GM21367 (cell line): ENCODE measurements at regions not wholly inside any gene's neighbourhood (a gene's known extent, or its start where the extent isn't known, plus 50 kb on each side); places are given as distances from the start of the nearest gene placed in this dataset.

Experiments
- ATAC-seq: cut with Tn5 transposase; IDR thresholded peaks from one replicate; pipeline ENCODE4 v1.9.1; 2021; ENCODE audit not compliant: unreplicated experiment

GRCh38 chr7:12882710-12883109 is 195.3 kb downstream of the ARL4A start:
- ATAC-seq: no peak

- no peak for ATAC-seq
Measured at GRCh38 chr7:12884033-12884432, 196.6 kb downstream of the ARL4A start.

- ATAC-seq: no peak
Measured at GRCh38 chr7:12884856-12885440, 197.5 kb downstream of the ARL4A start.

DNA sequence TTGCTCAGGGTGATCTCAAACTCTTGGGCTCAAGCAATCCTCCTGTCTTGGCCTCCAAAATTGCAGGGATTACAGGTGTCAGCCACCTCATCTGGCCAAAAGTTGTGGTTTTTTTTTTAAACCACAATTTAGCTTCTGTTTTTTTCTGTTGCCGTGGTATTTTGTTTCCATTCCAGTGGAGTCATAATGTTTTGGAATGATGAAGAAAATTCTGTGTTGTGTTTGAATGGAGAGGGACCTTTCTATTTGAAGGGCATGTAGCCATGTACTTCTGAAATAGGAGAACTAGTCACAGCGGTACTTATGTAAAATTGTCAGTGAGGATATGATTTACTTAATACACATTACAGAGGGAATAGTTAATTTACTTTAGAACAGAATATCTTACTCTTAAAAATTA is 201.3 kb downstream of the ARL4A start:
- no peak for ATAC-seq

DNA sequence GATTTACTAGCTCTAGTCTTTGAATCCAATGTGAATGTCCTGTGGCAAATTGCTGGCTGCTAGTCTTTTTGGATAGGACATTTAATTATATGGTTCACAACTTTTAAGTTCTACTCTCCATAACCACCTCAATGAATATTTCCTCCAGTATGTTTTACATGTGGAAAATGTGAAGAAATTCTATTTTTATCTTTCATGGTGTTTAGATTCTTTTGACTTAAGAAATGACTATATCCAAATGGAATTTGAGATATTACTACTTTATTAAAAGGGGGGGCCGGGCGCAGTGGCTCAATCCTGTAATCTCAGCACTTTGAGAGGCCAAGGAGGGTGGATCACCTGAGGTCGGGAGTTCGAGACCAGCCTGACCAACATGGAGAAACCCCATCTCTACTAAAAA is 202.0 kb downstream of the ARL4A start:
- no peak for ATAC-seq

DNA sequence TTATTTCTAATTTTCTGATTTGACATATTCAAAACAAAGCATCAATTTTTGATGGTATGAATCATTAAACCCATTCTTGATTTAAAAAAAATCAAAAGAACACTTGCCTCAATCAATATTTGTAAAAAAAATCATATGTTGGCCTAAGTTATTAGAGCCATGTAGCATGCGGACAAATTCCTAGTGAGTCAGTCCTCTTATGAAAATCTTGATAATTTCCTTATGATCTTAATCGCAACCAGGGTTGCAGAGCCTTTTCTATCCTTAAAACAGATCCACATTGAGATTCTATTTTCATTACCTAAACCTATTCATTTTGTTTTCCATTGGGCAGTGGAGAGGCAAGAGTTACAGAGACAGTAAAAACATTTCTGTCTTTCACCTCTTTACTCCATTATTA is 203.2 kb downstream of the ARL4A start:
- ATAC-seq: no peak

- ATAC-seq: no peak
Measured at GRCh38 chr7:12893292-12893691, 205.9 kb downstream of the ARL4A start.

GRCh38 chr7:12895296-12895695 is 207.9 kb downstream of the ARL4A start:
- ATAC-seq: no peak

GRCh38 chr7:12896316-12896715 is 208.9 kb downstream of the ARL4A start:
- ATAC-seq: no peak

DNA sequence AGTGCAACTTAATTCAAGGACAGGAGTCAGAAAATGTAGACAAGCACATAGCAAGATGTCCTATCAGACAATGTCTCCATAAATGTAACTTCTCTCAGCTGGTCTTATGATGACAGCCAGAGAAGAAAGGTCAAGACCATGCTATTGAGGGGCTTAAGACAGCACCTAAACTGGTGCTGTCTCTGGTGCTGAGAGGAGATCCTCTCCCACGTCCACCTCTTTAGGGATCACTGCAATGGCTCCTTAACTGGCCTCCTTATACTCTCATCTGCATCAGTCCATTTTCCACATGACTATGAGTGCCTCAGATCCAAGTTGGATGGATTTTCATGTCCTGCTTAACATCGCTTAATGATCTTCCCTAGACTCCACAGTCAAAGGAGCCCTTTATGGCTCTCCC is 210.6 kb downstream of the ARL4A start:
- no peak for ATAC-seq

- ATAC-seq: no peak
Measured at GRCh38 chr7:12898620-12899019, 211.2 kb downstream of the ARL4A start.

- no peak for ATAC-seq
Measured at GRCh38 chr7:12905671-12906070, 218.2 kb downstream of the ARL4A start.

DNA sequence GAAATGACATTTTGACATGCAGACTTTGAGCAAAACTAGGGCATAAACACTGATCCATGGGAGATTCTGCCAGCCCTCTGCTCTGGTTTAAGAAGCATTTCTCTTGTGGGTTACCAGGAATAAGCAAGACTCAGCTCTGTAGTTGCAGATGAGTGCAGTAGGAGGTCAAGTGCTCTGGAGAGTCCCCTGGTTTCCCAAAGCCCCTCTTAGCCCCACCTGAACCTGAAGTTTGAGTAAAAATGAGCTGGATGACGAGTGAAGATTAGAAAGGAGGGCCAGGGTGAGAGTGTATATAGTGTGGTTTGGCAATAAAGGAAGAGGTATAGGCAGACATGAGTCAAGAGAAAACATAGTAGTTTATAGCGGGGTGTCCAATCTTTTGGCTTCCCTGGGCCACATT is 220.3 kb downstream of the ARL4A start:
- no peak for ATAC-seq

GRCh38 chr7:12909483-12909882 is 222.1 kb downstream of the ARL4A start:
- ATAC-seq: no peak

DNA sequence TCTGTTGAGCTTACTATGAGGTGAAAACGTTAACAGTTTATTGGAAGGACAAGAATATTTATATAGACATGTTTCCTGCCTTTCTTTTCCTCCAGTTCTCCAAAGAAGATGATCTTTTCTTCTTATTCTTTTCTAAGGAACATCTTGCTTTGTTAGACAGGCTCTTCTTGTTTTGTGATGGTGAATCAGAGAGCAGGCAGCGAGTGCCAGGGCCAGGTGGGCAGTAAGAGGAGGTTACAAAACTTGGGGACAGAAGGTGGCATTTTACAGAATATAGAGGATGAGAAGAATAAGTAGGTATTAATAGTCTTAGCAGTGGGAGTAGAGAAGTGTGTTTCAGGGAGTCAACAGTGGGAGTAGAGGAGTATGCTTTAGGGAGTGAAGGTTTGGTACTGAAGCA is 223.6 kb downstream of the ARL4A start:
- no peak for ATAC-seq

GRCh38 chr7:12913002-12913401 is 225.6 kb downstream of the ARL4A start:
- no peak for ATAC-seq

DNA sequence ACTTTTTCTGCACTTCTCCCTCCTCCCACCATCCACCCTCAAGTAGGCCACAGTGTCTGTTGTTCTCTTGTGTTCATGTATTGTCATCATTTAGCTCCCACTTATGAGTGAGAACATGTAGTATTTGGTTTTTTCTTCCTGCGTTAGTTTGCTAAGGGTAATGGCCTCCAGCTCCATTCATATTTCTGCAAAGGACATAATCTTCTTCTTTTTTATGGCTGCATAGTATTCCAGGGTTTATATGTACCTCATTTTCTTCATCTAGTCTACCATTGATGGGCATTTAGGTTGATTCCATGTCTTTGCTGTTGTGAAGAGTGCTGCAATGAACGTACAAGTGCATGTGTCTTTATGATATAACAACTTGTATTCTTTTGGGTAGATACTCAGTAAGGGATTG is 230.4 kb downstream of the ARL4A start:
- ATAC-seq: no peak

DNA sequence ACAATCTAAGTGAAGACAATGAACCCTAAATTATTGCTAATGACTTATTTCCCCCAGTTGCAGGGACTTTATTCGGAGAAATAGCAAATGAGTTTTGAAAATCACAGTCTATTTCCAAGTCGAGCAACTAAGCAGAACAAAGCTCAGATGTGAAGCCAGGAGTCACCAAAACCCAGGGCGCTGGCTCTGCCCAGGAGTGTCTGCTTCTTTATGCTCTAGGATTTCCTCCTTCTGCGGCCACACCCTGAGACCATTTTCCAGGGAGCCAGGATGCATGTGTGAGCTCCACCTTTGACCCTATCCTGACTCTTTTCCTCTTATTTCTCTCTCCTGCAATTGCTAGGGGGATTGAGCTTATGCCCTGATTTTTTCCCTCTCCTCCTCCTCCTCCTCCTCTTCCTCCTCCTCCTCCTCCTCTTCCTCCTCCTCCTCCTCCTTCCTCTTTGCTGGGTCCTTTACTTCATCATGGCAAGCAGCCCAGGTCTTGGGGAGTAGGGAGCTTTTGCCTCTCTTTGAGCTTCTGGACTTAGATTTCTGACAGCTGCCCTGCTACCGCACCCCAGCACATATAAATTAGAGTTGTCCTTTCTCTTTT is 234.4 kb downstream of the ARL4A start:
- no peak for ATAC-seq

GRCh38 chr7:12923971-12924370 is 236.5 kb downstream of the ARL4A start:
- ATAC-seq: no peak

DNA sequence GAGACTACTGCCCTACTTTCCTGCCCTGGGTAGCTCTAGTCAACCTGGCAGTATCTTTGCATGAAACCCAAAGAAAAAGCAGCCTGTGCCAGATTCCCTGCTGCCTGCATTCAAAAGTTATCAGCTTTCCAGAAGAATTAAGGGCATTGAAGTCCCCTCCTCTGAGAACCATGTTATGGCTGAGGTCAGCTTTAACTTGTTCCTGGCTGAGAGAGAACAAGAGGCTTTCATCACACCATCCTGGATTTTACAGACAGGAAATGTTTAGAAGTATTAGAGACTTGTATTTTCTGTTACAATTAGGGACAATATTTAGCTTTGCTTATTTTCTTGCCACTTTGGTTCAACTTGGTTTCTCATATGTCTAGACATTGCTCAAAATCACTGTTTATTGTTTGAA is 238.8 kb downstream of the ARL4A start:
- ATAC-seq: no peak

GRCh38 chr7:12927635-12928434 is 240.4 kb downstream of the ARL4A start:
- no peak for ATAC-seq

- ATAC-seq: no peak
Measured at GRCh38 chr7:12929476-12930140, 242.2 kb downstream of the ARL4A start.
